Activated naive CD4-positive, alpha-beta T cell treated with anti-CD3 and anti-CD28 coated beads for 36 hours (primary cell): ENCODE measurements at regions not wholly inside any gene's neighbourhood (a gene's known extent, or its start where the extent isn't known, plus 50 kb on each side); places are given as distances from the start of the nearest gene placed in this dataset.

ENCODE experiments used
- CTCF ChIA-PET: fragments of 350-600 bp; sonication (Branson Sonifier 250); formaldehyde crosslinking; loops from one replicate; lab custom pipeline; 2021; ENCODE audit warnings: antibody characterized with exemption; lab: Charles Lee
- DNase-seq: peaks from one replicate; pipeline ENCODE4 v3.0.0-alpha.2; 2020
- H3K27ac Mint-ChIP-seq: one replicate; pipeline ENCODE4 v1.8.0; 2021; ENCODE audit warnings: mild to moderate bottlenecking, mixed read lengths
- H3K27me3 Mint-ChIP-seq: one replicate; pipeline ENCODE4 v1.8.0; 2021; ENCODE audit warnings: low read depth, mixed read lengths
- H3K36me3 Mint-ChIP-seq: one replicate; pipeline ENCODE4 v1.8.0; 2021; ENCODE audit warnings: low read depth, mixed read lengths
- H3K4me1 Mint-ChIP-seq: one replicate; pipeline ENCODE4 v1.8.0; 2021; ENCODE audit warnings: low read depth, mixed read lengths
- H3K4me3 Mint-ChIP-seq: one replicate; pipeline ENCODE4 v1.8.0; 2021; ENCODE audit warnings: mild to moderate bottlenecking, moderate library complexity, mixed read lengths
- H3K9me3 Mint-ChIP-seq: one replicate; pipeline ENCODE4 v1.8.0; 2021; ENCODE audit warnings: mixed read lengths
- intact Hi-C: fragments of 100-400 bp; cut with micrococcal nuclease; formaldehyde crosslinking; loops from one replicate; pipeline ENCODE4 v1.15.1; 2023

- DNase-seq, result no peak
- intact Hi-C loops, result no loop called here
- no peak overlapping the region for H3K4me3 Mint-ChIP-seq
- no peaks in the 10 kb centered on the region for H3K36me3 Mint-ChIP-seq
- peaks cover 13% of the 10 kb centered on the region for H3K27me3 Mint-ChIP-seq
- H3K4me1 Mint-ChIP-seq, result no peaks in the 10 kb centered on the region
- no peaks in the 10 kb centered on the region for H3K9me3 Mint-ChIP-seq
- CTCF ChIA-PET, result interaction anchor here (0.9 kb wide), 1 partner anchor 11 kb away, joined by 3 read pairs; no protein-coding TSS in a partner anchor
- H3K27ac Mint-ChIP-seq, result no peak overlapping the region
Measured at GRCh38 chr2:65700004-65700651, 267.7 kb upstream of the SPRED2 start.

DNA sequence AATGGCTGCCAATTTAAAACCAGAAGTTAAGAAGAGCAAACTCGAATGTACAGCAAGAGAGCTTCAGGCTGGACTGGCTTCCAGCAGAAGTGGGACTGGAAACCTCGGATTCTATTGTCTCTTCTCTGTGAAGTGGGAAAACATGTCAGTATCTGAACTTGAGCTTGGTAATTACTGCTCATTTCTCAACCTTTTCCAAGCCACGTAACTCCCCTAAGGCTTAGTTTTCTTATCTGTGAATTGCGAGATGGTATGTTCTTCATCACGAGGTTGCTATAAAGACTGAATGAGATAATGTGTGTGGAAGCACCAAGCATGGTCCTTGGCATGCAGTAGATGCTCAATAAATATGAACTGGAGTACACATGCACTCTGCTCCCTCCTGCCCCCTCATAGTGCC, 259.4 kb upstream of the SPRED2 start:
- Mint-ChIP-seq H3K4me3 (no peak overlapping the region), H3K9me3 (no peaks in the 10 kb centered on the region), H3K27me3 (peaks cover 8% of the 10 kb centered on the region), H3K4me1 (no peaks in the 10 kb centered on the region), H3K27ac (no peak overlapping the region), H3K36me3 (no peaks in the 10 kb centered on the region)
- intact Hi-C loops, result no loop called here
- no peak for DNase-seq
- CTCF ChIA-PET, result no interaction called here

DNA sequence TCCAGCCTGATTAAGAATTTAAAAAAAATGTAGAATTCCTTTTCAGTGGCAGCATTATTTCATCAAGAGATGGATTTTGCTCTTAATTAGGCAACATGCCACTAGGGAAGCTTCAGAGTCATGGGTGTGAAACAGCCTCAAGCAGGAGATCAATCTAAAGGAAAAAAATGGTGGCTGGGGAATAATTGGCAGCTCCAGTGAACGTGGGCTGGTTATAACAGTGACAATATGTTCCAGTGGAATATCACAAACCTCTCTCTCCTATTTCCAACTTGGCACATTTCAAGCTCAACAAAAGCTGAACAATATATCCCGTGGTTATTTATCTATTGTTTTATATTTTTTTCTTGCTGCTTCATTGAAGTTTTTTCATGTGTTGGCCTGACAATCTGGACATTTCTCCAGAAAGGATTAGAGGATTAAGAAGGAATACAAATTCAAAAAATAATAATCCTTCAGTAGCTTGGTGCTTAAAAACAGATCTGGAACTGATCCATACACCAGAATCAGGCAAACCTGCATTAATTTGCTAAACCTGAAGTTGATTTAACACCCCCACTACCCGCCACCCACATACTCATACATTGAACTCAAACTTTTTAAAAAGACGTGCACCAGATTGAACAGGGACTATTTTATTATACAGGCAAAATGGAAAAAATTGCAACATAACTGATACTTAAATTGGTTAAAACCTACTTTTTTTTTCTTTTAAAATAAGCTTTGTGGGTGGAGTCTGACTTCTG, 255.9 kb upstream of the SPRED2 start:
- H3K36me3 Mint-ChIP-seq, result no peaks in the 10 kb centered on the region
- no peak for DNase-seq
- CTCF ChIA-PET, result interaction anchor here (0.8 to 1.1 kb wide), 2 partner anchors 11 to 16 kb away, joined by 3 read pairs; no protein-coding TSS in a partner anchor
- H3K27me3 Mint-ChIP-seq, result peaks cover 10% of the 10 kb centered on the region
- no peaks in the 10 kb centered on the region for H3K4me1 Mint-ChIP-seq
- no peaks in the 10 kb centered on the region for H3K9me3 Mint-ChIP-seq
- H3K27ac Mint-ChIP-seq, result no peak overlapping the region
- no peak overlapping the region for H3K4me3 Mint-ChIP-seq
- intact Hi-C loops, result no loop called here

DNA sequence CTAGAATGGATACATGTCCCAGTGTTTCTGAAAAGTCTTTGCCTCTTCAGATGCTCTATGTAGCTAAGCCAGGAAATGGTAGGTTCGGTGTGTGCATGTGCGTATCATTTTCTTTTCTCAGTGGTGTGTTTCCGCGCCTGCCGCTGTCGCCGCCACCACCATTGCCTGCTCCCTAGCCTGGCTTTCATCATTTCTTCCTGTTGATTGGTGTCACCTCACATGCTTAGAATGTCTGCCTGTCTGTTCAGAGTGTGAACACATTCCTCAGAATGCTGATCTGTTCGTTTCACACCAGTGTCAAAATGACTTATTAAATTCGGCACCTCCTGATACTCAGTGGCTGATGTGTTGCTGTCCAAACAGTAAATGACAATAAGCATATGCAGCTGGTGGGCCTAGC, 255.2 kb upstream of the SPRED2 start:
- peaks cover 8% of the 10 kb centered on the region for H3K27me3 Mint-ChIP-seq
- no peaks in the 10 kb centered on the region for H3K9me3 Mint-ChIP-seq
- no peaks in the 10 kb centered on the region for H3K36me3 Mint-ChIP-seq
- intact Hi-C loops, result no loop called here
- CTCF ChIA-PET, result interaction anchor here (1.1 kb wide), 1 partner anchor 15 kb away, joined by 3 read pairs; no protein-coding TSS in a partner anchor
- H3K27ac Mint-ChIP-seq, result no peak overlapping the region
- no peak for DNase-seq
- no peaks in the 10 kb centered on the region for H3K4me1 Mint-ChIP-seq
- no peak overlapping the region for H3K4me3 Mint-ChIP-seq

- Mint-ChIP-seq H3K9me3 (no peaks in the 10 kb centered on the region), H3K36me3 (no peaks in the 10 kb centered on the region), H3K4me3 (no peak overlapping the region), H3K27me3 (peaks cover 11% of the 10 kb centered on the region), H3K4me1 (no peaks in the 10 kb centered on the region), H3K27ac (no peak overlapping the region)
- DNase-seq, result no peak
- intact Hi-C loops, result no loop called here
- CTCF ChIA-PET, result no interaction called here
Measured at GRCh38 chr2:65686928-65687521, 254.6 kb upstream of the SPRED2 start.

- CTCF ChIA-PET, result no interaction called here
- H3K27ac Mint-ChIP-seq, result no peak overlapping the region
- no peaks in the 10 kb centered on the region for H3K9me3 Mint-ChIP-seq
- H3K4me3 Mint-ChIP-seq, result no peak overlapping the region
- no peaks in the 10 kb centered on the region for H3K4me1 Mint-ChIP-seq
- H3K36me3 Mint-ChIP-seq, result no peaks in the 10 kb centered on the region
- no peak for DNase-seq
- intact Hi-C loops, result no loop called here
- H3K27me3 Mint-ChIP-seq, result peaks cover 6% of the 10 kb centered on the region
Measured at GRCh38 chr2:65681503-65681902, 249.1 kb upstream of the SPRED2 start.

GRCh38 chr2:65678779-65679391, 246.5 kb upstream of the SPRED2 start:
- Mint-ChIP-seq H3K27me3 (peaks cover 6% of the 10 kb centered on the region), H3K27ac (no peak overlapping the region), H3K36me3 (peaks cover 4% of the 10 kb centered on the region), H3K4me1 (no peaks in the 10 kb centered on the region), H3K4me3 (no peak overlapping the region), H3K9me3 (peaks cover 3% of the 10 kb centered on the region)
- CTCF ChIA-PET, result interaction anchor here (0.7 kb wide), 1 partner anchor 175 kb away, joined by 3 read pairs; no protein-coding TSS in a partner anchor
- no peak for DNase-seq
- intact Hi-C loops, result no loop called here

DNA sequence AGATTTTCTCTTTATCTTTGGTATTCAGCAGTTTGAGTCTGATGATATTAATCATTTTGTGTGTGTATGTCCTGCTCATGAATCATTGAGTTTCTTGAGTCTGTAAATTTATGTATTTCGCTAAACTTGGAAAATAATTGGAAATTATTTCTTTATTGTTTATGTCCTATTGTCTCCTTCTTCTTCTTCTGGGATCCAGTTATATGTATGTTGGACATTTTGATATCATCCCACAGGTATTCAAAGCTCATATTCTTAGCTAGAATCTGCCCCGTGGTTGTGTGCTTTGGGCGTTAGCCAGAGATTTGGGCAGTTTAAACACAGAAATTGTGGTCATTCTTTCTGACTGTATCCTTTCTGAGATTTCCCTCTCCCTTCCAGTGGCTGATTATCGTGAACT, 243.0 kb upstream of the SPRED2 start:
- H3K36me3 Mint-ChIP-seq, result peaks cover 4% of the 10 kb centered on the region
- no peak overlapping the region for H3K27ac Mint-ChIP-seq
- DNase-seq, result no peak
- H3K9me3 Mint-ChIP-seq, result peaks cover 3% of the 10 kb centered on the region
- intact Hi-C loops, result no loop called here
- no peaks in the 10 kb centered on the region for H3K4me1 Mint-ChIP-seq
- CTCF ChIA-PET, result no interaction called here
- H3K4me3 Mint-ChIP-seq, result no peak overlapping the region
- no peaks in the 10 kb centered on the region for H3K27me3 Mint-ChIP-seq

DNA sequence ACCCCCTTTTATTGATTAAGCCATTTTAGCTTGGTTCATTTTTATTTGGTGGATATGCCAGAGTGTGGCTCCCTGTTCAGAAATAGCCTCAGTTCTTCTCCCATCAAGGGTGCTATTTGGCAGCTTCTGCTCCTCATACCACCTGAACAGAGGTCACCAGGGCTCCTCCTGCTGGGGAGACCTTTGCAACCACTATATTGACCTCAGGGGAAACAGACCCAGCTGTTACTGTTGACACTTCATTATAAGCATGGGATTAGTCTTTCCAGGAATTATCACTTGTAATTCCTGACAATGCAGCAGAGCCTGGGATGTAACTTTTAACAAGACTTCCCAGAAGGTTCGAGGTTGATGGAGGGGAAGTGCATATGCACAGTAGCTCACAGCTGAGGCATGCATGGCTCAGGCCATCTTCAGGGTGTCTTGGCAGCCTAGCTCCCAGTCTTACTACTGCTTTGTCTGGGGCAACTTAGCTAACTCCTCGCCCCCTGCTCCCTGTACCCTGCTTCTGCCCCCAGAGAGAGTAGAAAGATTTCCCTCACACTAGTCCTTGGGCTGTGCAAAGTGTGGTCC, 239.4 kb upstream of the SPRED2 start:
- CTCF ChIA-PET, result no interaction called here

GRCh38 chr2:65669574-65669973, 237.2 kb upstream of the SPRED2 start:
- intact Hi-C loops, result no loop called here
- no peak overlapping the region for H3K4me3 Mint-ChIP-seq
- no peaks in the 10 kb centered on the region for H3K4me1 Mint-ChIP-seq
- peaks cover 3% of the 10 kb centered on the region for H3K27me3 Mint-ChIP-seq
- peaks cover 9% of the 10 kb centered on the region for H3K9me3 Mint-ChIP-seq
- no peak for DNase-seq
- CTCF ChIA-PET, result no interaction called here
- no peaks in the 10 kb centered on the region for H3K36me3 Mint-ChIP-seq
- no peak overlapping the region for H3K27ac Mint-ChIP-seq

More for the DNA sequence above, 239.4 kb upstream of the SPRED2 start:
- Mint-ChIP-seq H3K4me3 (no peak overlapping the region), H3K9me3 (peaks cover 12% of the 10 kb centered on the region), H3K36me3 (peaks cover 4% of the 10 kb centered on the region), H3K27me3 (peaks cover 3% of the 10 kb centered on the region), H3K4me1 (no peaks in the 10 kb centered on the region), H3K27ac (no peak overlapping the region)
- intact Hi-C loops, result no loop called here
- DNase-seq, result no peak

DNA sequence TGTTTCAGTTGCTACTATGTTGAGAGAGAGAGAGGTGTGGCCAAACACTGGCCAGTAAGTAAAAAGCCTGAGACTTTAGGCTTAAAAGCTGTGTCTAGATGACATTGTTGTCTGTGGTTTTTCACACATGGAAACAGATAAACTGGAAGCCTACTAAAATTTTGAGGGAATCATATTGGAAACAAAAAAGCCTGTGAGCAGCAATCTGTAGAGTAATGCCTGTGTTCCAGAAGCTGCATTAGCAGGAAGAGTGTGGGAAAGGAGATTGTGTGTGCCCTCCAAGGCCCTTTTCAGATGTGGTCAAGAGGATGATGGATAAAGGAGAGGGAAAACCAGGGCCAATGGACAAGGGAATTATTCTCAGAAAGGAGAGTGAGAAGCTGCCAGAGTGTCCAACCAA, 236.3 kb upstream of the SPRED2 start:
- no peak for DNase-seq
- Mint-ChIP-seq H3K9me3 (peaks cover 9% of the 10 kb centered on the region), H3K27me3 (peaks cover 3% of the 10 kb centered on the region), H3K36me3 (no peaks in the 10 kb centered on the region), H3K4me1 (no peaks in the 10 kb centered on the region), H3K27ac (no peak overlapping the region), H3K4me3 (no peak overlapping the region)
- CTCF ChIA-PET, result no interaction called here
- intact Hi-C loops, result no loop called here

- Mint-ChIP-seq H3K9me3 (peaks cover 9% of the 10 kb centered on the region), H3K27me3 (peaks cover 10% of the 10 kb centered on the region), H3K27ac (no peak overlapping the region), H3K4me1 (no peaks in the 10 kb centered on the region), H3K4me3 (no peak overlapping the region), H3K36me3 (no peaks in the 10 kb centered on the region)
- intact Hi-C loops, result no loop called here
- peak; percentile 8 for DNase-seq
- CTCF ChIA-PET, result no interaction called here
Measured at GRCh38 chr2:65666156-65666725, 233.8 kb upstream of the SPRED2 start.
